ENCODE measurements at regions not wholly inside any gene's neighbourhood (a gene's known extent, or its start where the extent isn't known, plus 50 kb on each side); places are given as distances from the start of the nearest gene placed in this dataset.

DNA sequence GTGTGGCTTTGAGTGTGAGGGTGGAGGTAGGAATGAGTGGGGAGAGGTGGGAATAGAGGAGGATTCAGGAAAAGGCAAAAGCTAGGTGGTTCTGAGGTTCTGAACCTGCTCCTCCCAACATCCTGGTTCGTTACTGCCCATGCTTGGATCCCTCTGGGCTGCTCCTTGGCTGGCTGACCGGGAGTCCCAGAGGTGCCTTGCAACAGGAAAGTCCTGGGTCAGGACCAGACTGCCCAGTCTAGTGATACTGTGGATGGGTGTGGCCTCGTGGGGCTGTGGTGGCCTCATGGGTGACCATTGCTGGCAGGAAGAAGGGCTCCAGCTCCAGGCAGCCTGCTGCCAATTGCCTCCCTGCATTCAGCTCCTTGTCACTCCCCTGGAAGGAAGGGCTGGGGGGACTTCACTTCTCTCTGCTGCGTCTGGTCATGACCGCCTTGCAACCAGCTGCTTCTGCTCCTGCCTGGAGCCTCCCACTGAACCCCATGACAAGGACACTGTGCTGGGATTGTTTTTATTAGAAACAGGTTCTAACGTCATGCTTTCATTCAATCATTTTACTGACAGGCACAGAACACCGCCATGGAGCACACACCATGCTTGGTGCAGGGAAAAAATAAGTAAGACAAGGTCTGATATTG lies 61.5 kb upstream of the UBL3 start:
- no peaks in the 10 kb centered on the region for H3K36me3 ChIP-seq (ENCODE audit: control insufficient read depth, insufficient read depth, low read length)
- no peak for DNase-seq (ENCODE audit: extremely low read depth, insufficient read length)
- TF ChIP-seq, protein P1, sequence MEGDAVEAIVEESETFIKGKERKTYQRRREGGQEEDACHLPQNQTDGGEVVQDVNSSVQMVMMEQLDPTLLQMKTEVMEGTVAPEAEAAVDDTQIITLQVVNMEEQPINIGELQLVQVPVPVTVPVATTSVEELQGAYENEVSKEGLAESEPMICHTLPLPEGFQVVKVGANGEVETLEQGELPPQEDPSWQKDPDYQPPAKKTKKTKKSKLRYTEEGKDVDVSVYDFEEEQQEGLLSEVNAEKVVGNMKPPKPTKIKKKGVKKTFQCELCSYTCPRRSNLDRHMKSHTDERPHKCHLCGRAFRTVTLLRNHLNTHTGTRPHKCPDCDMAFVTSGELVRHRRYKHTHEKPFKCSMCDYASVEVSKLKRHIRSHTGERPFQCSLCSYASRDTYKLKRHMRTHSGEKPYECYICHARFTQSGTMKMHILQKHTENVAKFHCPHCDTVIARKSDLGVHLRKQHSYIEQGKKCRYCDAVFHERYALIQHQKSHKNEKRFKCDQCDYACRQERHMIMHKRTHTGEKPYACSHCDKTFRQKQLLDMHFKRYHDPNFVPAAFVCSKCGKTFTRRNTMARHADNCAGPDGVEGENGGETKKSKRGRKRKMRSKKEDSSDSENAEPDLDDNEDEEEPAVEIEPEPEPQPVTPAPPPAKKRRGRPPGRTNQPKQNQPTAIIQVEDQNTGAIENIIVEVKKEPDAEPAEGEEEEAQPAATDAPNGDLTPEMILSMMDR (IDR thresholded peaks at IDR 0.05; ENCODE audit: insufficient read depth, low read length, poor library complexity, severe bottlenecking) = no peak
- no peak overlapping the region for H3K4me3 ChIP-seq (replicated peaks; ENCODE audit: low read depth, low read length)
- H3K27me3 ChIP-seq (replicated peaks; ENCODE audit: control insufficient read depth, insufficient read depth, low read length) = no peaks in the 10 kb centered on the region

DNA sequence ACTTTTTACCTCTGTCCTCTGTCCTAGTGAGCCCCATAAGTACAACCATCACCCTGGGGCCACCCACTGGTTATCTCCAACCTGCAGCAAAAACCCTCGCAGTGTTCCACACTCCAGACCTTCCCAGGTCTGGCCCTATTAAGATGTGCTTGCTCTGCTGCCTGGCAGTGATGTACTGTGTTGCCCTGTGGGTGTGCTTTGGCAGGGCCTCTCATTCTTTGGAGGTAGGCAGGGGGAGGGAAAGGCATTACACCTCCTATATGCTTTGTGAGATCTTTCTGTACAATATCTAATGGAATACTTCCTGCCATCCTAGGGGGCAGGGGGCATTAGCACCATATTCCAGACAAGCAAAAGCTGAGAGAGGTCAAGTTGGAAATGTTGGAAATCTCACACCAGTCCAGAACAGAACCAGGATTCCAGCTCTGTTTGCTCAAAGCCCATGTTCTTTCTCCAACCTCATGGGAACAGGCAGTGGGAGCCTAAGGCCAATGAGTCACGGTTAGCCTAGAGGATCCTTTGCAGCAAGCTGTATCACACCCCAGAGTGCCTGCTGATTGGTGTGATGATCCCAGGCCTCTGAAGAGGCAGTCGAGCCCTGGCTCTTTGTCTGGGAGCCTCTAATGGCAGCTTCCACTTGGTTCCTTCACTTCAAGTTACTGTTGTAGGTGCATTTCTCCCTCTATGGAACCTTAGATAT lies 59.7 kb upstream of the UBL3 start:
- no peak overlapping the region for H3K4me3 ChIP-seq (replicated peaks; ENCODE audit: low read depth, low read length)
- TF ChIP-seq, protein P1 (IDR thresholded peaks at IDR 0.05; ENCODE audit: insufficient read depth, low read length, poor library complexity, severe bottlenecking) = no peak
- H3K27me3 ChIP-seq (replicated peaks; ENCODE audit: control insufficient read depth, insufficient read depth, low read length) = no peaks in the 10 kb centered on the region
- no peaks in the 10 kb centered on the region for H3K36me3 ChIP-seq (ENCODE audit: control insufficient read depth, insufficient read depth, low read length)
- DNase-seq (ENCODE audit: extremely low read depth, insufficient read length) = no peak

DNA sequence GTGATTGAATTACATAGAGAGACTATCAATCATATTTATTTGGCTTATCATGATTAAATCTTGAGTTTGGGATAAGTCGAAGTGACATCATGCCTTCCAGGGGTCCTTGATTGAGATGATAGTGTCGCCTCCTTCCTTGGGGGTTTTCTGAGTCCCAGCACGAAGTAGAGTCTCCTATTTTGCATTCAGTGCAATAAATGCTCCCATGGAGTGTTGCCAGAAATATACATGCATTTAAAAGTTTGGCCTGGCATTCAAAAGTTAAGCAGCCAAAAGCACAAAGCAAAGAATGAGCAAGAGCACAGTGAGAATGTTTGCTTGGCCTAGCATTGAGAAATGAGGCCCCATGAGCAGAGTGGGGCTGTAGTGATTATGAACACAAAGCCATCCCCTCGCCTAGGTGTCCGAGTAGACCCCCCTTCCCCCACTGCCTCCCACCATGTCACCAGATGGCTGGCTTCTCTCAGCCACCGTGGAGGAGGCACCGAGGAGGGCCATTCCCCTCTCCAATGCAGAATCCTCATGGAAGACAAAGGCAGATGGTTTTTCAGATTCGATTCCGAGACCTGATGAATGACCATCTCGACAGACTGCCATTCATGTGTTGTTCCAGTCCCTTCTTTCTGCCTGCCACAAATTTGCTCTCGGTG lies 58.8 kb upstream of the UBL3 start:
- no peak for DNase-seq (ENCODE audit: extremely low read depth, insufficient read length)
- H3K36me3 ChIP-seq (ENCODE audit: control insufficient read depth, insufficient read depth, low read length) = no peaks in the 10 kb centered on the region
- no peaks in the 10 kb centered on the region for H3K27me3 ChIP-seq (replicated peaks; ENCODE audit: control insufficient read depth, insufficient read depth, low read length)
- TF ChIP-seq, protein P1 (IDR thresholded peaks at IDR 0.05; ENCODE audit: insufficient read depth, low read length, poor library complexity, severe bottlenecking) = no peak
- no peak overlapping the region for H3K4me3 ChIP-seq (replicated peaks; ENCODE audit: low read depth, low read length)

DNA sequence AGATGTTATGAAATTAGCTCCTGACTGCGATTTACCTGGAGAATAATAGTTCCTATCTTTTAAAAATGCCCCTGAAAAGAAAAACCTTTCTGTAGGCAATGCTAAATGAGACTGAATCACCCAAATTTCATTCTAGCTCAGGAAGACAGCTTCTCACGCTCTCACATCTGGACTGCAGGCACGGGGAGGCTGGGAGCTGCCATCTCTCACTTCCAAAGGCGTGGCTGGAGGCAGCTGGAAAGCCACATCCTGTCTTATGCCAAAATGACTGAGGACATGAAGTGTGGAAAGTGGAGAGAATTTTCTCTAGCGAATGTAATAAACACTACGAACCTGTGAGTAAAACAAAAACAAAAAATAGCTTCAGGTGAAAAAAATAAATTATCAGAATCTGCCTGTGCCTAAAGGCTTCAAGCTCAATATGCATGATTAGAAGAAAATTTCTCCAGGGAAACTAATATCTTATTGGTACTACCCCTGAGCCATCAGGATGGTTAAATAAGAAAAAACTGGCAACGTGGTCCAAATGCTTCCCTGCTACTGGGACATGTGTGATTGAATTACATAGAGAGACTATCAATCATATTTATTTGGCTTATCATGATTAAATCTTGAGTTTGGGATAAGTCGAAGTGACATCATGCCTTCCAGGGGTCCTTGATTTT lies 58.1 kb upstream of the UBL3 start:
- DNase-seq (ENCODE audit: extremely low read depth, insufficient read length) = no peak
- H3K27me3 ChIP-seq (replicated peaks; ENCODE audit: control insufficient read depth, insufficient read depth, low read length) = no peaks in the 10 kb centered on the region
- TF ChIP-seq, protein P1 (IDR thresholded peaks at IDR 0.05; ENCODE audit: insufficient read depth, low read length, poor library complexity, severe bottlenecking) = no peak
- H3K36me3 ChIP-seq (ENCODE audit: control insufficient read depth, insufficient read depth, low read length) = no peaks in the 10 kb centered on the region
- H3K4me3 ChIP-seq (replicated peaks; ENCODE audit: low read depth, low read length) = no peak overlapping the region

DNA sequence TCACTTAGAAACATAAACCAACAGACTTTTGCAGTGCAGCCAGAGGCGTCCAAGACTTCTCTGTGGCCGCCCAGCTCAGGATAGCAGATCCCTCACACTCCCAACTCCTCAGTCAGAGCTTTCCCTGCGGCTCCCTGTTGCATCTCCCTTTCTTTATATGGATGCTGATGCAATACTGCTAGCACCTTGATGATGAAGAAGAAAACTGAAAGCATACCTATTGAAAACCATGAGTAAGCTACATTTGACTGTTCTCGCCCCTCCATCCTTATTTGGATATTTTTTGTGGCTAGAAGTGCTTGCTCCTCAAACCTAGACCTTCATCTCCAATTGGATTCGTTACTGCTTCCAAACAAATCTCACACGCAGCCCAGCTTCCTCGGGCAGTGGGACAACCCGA lies 57.3 kb upstream of the UBL3 start:
- no peak for DNase-seq (ENCODE audit: extremely low read depth, insufficient read length)
- TF ChIP-seq, protein P1 (IDR thresholded peaks at IDR 0.05; ENCODE audit: insufficient read depth, low read length, poor library complexity, severe bottlenecking) = no peak
- H3K27me3 ChIP-seq (replicated peaks; ENCODE audit: control insufficient read depth, insufficient read depth, low read length) = no peaks in the 10 kb centered on the region
- H3K36me3 ChIP-seq (ENCODE audit: control insufficient read depth, insufficient read depth, low read length) = no peaks in the 10 kb centered on the region
- H3K4me3 ChIP-seq (replicated peaks; ENCODE audit: low read depth, low read length) = no peak overlapping the region
